ENCODE measurements at regions not wholly inside any gene's neighbourhood (a gene's known extent, or its start where the extent isn't known, plus 50 kb on each side); places are given as distances from the start of the nearest gene placed in this dataset.
A peak's percentile ranks its signal among the peaks of the same experiment; 100 is the strongest.

DNA sequence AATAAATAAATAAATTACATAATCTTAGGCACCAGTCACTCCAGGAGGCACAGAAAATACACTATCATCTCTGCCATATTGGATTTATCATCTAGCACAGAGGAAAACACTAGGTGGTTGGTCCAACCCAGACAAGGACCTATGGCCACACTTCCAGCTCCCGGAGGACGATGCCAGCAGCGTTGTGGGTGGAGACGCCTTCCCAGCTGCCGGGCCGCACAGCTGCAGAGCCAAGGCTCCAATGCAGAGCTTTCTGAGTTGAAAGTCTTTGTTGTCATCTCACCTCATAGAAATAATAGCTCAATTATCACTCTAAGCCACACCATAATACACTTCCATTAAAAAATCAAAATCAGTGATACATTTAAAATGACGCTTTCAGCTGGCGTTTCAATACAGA is 457.1 kb upstream of the SALL3 start:
- DNase-seq (ENCODE audit: low read depth), result no peak

DNA sequence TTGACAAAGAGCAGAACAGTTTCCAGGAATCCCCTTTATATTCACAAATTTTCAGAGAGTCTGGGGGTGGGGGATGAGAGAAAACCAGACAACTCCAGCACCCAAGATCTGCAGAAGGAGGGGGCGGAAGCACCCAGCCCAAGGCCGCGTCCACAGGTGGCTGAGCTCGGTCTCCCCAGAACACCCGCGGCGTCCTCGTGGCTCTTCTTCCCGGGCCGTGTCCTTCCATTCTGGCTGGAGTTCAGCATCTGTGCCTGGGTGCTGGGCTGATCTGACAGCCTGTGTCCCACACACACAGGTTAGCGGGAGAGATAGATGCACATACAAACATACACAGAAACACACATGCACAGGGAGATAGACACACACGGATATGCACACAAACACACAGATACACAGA is 455.8 kb upstream of the SALL3 start:
- no peak for DNase-seq (ENCODE audit: low read depth)

DNA sequence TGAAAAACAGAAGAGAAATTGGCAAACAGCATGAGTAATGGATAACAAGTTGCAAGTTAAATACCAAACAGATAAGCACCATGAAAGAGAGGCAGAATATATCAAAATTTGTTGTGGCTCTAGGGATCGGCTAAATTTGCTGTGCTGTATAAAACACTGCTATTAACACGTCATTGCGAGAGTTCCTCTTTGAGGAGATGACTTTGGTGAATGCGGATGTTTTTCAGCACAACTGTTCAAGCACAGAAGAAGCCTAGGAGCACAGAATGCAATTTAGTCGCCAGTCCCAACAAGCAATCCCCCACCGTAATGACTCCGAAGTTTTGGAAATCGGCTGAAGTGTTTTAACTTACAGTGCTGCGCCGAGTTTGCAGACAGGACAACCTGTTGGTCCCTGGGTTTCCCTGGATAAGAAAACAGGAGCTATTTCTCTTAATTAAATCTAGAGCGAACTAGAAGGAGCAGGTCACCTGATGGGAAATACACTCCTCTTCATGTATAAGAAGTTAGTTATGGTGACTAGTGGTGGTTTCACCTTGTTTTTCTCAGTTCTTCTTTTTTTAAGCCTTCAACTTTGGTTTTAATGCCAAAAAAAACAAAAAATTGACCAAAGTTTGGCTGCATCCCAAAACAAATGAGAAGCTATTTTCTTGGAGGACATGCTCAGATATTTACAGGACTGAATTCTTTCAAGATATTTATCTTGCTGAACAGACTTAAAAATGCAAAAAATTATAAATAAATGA is 454.1 kb upstream of the SALL3 start:
- DNase-seq (ENCODE audit: low read depth), result no peak

DNA sequence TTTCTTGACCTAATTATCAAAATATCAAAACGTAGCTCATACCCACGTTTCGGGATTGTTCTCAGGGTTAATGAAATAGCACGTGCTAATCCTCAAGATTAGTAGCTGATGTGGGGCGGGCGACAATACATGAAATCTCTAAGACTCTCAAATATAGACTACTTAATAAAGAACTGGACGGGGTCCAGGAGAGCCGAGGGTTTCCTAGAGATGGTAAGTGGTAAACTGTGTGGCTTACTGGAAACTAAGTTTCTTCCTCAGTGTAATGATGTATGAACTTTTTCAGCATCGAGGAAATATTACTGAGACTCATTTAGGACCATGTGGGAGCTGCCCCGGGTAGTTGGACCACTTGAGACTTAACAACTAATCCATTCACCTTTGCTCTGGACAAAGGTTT is 453.3 kb upstream of the SALL3 start:
- DNase-seq (ENCODE audit: low read depth), result no peak

DNA sequence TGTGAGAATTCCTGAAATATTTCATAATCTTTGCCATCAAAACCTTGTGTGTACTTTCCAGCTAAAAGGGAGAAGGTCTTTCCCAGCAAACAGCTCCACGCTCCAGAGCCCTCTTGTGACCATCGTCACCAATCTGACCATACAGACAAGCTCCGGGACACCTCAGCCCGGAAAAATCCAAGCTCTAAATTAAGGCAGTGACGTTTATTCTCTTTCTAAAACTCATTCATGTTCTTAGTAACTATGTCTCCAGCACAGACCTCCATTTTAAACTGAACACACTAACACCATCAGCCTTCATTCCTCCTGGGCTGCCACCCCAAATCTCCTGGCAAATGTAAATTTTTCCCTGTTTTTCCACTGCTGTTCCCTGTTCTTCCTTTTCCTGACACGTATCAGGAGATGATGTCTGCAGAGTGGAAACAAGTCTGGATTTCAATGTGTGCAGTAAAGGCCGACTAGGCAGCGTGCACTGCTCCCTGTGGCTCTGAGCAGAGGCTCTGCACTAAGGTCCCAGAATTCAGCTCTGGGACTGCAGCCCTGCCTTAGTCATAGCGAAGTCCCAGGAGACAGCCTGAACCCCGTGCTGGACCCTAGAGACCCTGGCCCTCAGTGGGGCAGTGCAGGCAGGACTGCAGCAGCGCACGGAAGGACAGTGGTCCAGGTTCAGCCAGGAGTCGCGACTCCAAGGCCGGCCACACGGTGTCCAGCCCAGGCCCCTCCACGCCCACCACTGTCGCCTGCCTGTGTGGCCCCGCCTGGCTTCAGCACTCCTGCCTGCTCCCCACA is 452.5 kb upstream of the SALL3 start:
- no peak for DNase-seq (ENCODE audit: low read depth)

DNA sequence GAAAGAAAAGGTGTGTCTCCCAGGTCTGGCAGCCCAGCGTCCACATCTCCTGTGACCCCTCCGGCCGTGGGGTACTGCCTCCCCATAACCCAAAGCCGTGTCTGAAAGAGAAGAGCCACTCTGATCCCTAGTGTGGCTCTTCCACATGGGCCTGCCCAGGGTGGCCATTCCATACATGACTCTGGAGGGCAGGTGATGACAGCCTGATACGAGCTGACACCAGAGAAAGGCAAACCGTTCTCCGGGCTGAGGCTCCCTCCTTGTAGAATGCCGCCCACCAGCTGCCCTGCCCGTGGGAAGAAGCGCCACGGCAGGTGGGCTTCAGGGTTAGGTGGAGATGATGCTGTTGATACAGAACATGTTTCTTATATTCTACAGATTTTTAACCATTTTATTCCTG is 451.6 kb upstream of the SALL3 start:
- no peak for DNase-seq (ENCODE audit: low read depth)

DNA sequence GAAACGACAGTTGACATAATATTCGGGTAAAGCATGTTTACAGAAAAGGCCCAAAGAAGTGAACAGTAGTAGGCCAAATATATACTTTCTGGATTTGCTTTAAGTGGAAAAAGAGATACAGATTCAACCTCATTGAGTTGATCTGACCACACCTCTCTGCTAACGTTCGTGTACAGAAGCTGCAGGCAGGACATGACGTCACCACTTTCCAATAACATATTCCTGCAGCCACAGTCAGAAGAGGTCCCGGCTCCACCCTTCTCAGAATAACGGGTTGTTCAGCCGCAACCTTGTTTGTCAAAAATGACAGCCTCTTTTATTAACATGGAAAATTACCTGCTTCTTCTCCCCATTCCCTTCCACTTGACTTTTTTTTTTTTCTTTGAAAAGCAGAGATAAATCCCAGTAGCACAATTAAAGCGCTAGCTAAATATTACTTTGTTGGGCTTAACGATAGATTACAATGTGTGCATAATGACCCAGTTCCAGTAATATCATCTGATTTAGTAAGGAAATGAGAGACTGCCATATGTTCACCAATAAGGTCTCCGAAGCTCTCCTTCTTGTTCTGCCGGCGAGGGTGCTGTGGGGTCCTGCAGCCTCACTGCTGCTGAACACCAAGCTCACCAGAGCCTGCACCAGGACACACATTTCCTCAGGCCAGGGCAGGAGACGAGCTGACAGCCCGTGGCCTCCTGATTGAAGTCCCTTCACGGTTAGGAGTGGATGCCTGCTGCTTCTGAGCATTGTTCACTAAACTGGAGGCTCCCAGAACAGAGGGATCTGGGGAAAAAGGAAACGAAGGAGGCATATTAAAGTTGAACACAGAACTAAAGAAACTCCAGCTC is 451.0 kb upstream of the SALL3 start:
- no peak for DNase-seq (ENCODE audit: low read depth)

DNA sequence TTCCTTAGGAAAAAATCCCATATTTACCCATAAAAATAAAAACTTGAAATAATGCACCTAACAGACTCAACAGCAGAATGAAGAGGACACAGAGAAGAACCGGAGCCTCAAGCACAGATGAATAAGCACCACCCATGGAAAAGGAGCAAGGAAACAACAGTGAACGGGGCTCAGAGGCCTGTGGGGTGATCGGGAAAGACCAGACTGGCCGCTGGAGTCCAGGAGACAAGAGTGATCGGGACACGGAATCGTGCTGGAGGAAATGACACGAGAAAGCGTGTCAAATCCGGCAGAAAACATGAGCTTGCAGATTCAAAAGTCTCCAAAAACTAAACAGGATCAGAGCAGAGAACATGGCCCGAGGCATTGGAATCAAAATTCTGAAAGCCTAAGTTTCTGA is 448.0 kb upstream of the SALL3 start:
- no peak for DNase-seq (ENCODE audit: low read depth)

DNA sequence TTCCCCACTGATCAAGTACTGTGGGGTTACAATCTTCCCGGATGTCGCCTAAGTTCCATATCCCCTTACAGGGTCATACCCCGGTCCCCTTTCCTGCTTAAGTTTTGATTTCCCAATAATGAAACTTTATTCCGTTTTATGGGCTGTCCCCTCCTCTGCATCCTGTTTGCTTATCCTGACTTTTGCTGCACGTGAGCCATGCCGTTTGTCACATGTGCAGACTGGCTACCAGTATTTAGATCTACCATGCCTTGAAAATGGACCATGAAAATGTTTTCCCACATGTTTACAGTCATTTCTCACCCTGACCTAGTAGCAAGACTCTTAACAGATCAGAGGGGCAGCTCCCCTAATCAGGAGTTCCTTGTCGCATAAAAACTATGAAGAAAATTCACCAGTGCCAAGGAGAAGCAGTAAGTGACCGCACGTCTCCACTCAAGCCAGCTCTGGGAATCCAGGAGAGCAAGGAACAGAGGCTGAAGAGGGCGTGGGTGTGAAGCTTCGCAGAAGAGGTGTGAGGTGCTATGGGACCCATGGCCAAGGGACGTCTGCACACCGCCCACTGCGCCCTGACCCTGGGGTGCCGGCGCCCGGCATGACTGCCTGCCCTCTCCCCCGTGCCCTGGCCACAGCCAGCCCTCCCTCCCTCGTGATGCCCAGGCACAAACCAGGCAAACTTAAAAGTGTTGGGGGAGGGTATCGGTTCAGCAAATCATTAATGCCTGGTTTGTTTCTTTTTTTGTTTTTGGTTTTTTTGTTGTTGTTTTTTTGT is 440.8 kb upstream of the SALL3 start:
- no peak for DNase-seq (ENCODE audit: low read depth)

DNA sequence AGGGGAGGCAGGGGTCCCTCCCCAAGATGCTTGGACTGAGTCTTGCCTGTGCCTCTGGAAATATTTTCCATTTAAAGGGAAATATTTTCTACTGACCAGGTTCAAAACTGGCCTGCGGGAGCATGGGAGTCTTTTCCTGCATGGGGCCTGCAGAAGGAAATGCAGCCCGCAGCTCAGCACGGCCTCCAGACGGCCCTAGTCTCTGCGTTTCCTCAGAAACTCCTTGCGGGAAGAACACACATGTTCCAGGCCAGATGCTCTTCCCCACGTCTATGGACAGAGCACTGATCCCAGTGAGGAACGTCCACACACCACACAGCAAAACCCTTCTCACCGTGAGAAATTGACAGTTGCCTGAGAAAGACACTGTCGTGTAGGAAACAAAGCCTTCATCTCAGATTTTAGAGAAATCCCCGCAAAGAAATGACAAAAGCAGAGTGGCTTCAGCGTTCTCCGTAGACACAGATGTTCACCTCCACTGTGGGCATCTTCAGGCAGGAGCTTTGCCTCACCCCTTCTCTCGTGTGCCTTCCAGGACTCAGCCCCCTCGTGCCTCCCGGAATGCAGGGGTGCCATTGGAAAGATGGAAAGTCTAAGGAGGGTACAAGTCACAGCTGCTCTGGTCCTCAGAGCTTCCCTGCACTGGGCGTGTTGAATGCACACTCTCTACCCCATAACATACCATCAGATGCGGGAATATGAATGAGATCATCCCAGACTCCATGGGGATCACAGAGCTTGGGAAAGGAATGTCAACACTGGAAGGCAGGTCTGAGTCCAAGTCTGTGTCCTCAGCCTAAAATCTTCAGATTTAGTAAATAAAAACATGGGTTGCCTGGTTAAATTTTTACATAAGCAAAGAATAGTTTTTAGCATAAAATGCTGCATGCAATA is 438.7 kb upstream of the SALL3 start:
- DNase-seq (ENCODE audit: low read depth), result no peak

DNA sequence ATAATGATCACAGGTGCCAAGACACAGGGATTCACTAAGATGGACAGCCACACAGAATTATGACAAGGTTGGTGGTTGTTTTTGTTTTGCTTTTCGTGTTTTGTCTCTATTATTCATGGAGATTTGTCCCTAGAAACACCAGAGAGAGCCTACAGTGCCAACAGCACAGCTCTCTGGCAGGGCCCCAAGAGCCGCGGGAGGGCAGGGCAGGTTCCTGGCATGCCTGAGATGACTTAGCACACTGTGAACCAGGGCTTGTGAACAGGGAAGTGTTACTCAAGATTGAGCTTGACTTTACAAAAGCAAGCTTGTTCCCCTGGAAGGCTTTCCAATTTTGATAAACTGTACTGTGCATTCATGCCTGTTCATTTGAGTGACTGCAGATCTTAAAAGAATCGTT is 437.4 kb upstream of the SALL3 start:
- DNase-seq (ENCODE audit: low read depth), result peak; percentile 10

DNA sequence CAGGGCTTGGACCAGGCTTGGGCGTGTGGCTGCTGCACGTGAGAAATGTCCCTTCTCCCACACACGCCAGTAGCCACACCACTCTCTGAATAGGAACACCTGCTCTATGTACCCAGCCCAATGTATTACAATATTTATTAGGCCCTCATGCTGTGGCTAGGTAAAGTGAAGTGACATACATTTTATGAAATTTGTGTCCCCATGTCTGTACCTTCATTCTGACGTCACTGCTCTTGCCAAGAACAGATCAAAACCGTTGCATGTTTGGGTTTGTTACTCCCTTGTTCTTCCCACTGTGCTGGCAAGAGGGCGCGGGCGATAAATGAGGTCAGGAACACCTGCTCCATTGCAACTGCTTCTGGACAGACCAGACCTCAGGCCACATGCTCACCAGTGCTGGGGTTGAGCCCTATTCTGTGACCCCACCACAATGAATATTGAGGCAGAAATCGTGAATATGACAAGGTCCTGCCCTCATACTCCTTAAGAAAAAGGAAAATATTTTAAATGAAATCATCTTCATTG is 436.4 kb upstream of the SALL3 start:
- no peak for DNase-seq (ENCODE audit: low read depth)

DNA sequence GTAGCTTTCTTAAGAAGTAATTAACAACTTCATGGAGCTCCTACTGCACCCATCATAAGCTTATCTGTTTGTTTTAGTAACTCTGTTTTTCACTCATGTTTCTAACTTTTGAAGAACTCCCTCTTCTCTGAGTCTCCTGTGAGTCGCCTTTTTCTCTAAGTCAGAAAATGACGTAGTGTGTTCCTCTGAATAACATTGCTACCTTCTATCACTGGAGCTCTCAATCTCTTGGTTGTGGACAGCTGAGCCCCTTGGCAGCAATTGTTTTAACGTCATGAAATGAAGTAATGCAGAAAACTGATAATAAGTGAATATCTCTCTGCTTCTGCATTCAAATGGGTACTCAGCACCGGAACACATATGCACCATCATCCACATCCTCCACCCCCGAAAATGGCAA is 433.3 kb upstream of the SALL3 start:
- no peak for DNase-seq (ENCODE audit: low read depth)

DNA sequence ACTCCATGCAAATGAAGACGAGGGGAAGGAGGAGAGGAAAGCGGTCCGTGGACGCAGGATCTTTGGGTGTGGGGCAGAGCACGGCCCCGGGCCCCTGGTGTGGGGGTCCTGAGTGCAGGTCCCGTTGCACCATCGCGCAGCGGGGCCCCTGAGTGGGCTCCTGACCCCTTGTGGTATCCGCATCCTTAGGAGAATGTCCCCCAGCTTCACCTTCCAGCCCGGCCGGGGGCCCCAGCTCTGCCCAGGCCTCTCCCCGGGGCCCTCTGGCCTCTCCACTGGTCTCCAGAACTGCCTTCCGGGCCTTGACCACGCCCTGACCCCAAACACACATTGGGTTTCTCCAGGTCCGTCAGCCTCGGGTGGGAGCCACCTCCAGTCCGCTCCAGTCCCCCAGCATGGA is 431.8 kb upstream of the SALL3 start:
- no peak for DNase-seq (ENCODE audit: low read depth)

DNA sequence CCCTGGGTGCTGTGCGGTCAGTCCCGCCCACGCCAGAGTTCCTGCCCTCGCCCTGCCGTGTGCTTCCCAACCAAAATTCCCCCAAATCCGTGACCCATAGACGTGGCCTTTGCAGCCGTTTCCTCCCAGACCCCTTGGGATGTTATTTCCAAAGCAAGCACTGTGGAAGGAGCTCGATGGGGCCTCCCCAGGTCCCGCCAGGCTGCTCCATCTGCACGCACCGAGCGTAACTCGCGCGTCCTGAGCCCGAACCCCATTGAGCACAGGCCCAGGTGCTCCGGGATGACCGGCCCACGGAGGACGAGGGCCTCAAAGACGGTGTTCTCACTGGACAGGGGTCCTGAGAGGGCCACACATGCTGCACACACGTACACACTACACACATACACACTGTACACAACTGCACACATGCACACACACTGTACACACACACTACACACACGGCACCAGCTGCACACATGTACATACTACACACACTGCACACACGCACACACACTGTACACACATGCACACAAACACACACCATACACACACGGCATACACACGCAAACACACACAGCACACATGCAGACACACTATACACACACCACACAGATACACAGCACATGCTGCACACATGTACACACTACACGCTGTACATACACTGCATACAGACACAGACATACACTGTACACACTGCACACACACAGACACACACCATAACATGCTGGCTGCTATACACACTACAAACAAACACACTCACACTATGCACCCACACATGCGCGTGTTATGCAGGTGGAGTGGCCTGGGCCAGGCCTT is 431.2 kb upstream of the SALL3 start:
- no peak for DNase-seq (ENCODE audit: low read depth)

DNA sequence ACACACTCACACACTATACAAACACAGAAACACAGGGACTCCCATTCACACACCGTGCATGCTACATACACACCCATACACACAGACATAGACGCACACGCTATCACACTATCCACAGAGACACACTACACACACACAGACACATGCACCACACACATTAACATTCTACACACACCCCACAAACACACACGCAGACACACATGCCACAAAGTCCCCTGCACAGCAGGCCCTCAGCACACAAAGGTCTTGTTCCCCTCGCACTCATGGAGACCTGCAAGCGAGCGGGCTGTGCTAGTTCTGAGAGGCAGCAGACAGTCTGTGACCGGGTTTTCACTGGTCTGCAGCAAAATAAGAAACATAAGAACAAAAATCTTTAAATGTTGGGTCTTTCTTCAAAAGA is 429.6 kb upstream of the SALL3 start:
- DNase-seq (ENCODE audit: low read depth), result no peak

DNA sequence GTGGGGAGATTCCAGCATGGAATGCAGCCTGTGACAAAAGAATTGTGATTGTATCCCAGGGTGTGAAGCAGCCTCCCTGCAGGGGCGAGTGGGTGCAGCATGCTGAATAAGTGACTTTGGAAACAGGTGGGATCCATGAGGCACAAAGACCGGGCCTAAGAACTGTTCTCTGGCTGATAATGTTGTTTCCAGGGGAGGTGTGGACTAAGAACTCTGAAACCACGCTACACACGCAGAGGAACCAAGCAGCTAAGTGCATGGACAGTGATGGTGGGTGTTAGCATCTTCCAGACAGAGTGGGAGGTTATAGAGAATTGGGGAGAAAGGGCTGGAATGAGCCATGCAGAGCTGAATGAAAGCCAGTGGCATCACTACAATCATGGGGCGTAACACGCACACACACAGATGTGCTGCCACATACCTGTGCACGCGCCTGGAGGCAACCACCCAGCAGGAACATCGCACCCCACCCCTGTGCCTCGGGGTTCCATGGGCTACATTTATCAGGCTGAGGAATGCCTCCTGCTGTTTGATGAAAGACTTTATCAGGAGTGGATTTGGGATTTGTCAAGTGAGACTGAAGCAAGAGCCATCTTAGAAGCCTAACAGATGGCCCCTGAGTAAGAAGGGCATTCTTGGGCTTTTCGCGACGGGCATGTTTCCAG is 424.5 kb upstream of the SALL3 start:
- no peak for DNase-seq (ENCODE audit: low read depth)

DNA sequence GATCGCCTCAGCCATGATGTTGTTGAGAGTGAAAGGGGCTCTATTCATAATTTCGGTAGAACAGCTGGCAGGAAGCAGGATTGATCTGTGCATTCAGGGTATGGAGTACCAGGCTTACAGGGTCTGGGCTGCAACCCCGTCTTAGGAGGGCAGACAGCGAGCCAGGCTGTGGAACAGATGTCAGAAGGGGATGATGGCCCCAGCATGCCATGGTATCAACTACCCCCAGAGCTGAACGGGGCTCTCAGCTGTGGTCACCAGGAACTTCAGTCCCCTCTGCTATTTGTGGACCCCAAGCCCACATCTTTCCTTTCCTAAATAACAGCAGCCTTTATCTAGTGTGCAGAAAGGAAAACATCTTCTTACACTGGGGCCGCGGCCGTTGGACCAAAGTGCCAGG is 422.2 kb upstream of the SALL3 start:
- DNase-seq (ENCODE audit: low read depth), result no peak

Data from HT1080 (cell line).